ENCODE measurements at regions not wholly inside any gene's neighbourhood (a gene's known extent, or its start where the extent isn't known, plus 50 kb on each side); places are given as distances from the start of the nearest gene placed in this dataset.

DNA sequence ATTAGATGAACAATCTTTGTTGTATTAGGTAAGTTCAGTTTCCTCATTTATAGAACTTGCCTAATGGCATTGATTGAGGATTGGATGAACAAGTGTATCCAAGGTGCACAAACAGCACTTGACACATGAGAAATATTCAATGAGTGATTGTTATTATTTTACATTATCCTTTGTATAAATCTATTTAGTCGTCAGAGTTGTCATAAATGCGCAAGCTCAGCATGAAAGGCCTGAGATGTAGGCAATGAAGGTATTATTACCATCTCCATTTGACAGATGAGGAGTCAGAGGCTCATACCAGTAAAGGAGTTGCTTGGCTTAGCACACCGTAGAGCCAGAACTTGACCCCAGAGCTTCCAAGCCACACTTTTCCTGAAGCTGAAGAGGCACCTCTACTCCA is 291.4 kb downstream of the C1D start:
- no peak for FAIRE-seq
- Histone ChIP-seq H3K27me3 (ENCODE audit: control insufficient read depth, extremely low read depth, insufficient read depth, low read length) (no peaks in the 10 kb centered on the region), H2AFZ (ENCODE audit: control insufficient read depth, low read length) (no peak overlapping the region), H3K79me2 (ENCODE audit: control insufficient read depth, insufficient read depth, low read length) (no peaks in the 10 kb centered on the region), H3K4me1 (ENCODE audit: control insufficient read depth, extremely low read depth, insufficient read depth, low read length) (no peaks in the 10 kb centered on the region), H3K27ac (ENCODE audit: control insufficient read depth, insufficient read depth, low read length) (no peak overlapping the region), H3K9me3 (ENCODE audit: control insufficient read depth, low read depth, low read length) (no peaks in the 10 kb centered on the region), H3K4me2 (ENCODE audit: control insufficient read depth, extremely low read depth, insufficient read depth, low read depth, low read length) (no peak overlapping the region), H3K9ac (ENCODE audit: control insufficient read depth, extremely low read depth, insufficient read depth, low read length) (no peak overlapping the region), H3K36me3 (ENCODE audit: control insufficient read depth in 2 of 2, extremely low read depth in 1 of 2, insufficient read depth in 2 of 2, low read length in 2 of 2) (no peaks in the 10 kb centered on the region), H3K9me1 (ENCODE audit: control insufficient read depth, extremely low read depth, insufficient read depth, low read length) (no peaks in the 10 kb centered on the region), H3K4me3 (ENCODE audit: control insufficient read depth in 2 of 3, extremely low read depth in 1 of 3, insufficient read depth in 2 of 3, low read depth in 1 of 3, low read length in 3 of 3) (no peak overlapping the region), H4K20me1 (ENCODE audit: control insufficient read depth, extremely low read depth, insufficient read depth, low read length) (no peaks in the 10 kb centered on the region)
- TF ChIP-seq CTCF (optimal IDR thresholded peaks at IDR 0.05 in 1 of 3, IDR thresholded peaks at IDR 0.05 in 1 of 3, conservative IDR thresholded peaks at IDR 0.05 in 1 of 3; ENCODE audit: extremely low read depth in 1 of 3, insufficient read depth in 2 of 3, low read length in 3 of 3) (no peak), EZH2 (IDR thresholded peaks at IDR 0.05; ENCODE audit: low read length) (no peak)
- dilution Hi-C loops (cut with MboI; ENCODE audit: extremely low pct_ligation_motif_present, low sequenced_read_pairs), result no loop called here
- DNase-seq (ENCODE audit: low read depth, low spot score), result no peak

DNA sequence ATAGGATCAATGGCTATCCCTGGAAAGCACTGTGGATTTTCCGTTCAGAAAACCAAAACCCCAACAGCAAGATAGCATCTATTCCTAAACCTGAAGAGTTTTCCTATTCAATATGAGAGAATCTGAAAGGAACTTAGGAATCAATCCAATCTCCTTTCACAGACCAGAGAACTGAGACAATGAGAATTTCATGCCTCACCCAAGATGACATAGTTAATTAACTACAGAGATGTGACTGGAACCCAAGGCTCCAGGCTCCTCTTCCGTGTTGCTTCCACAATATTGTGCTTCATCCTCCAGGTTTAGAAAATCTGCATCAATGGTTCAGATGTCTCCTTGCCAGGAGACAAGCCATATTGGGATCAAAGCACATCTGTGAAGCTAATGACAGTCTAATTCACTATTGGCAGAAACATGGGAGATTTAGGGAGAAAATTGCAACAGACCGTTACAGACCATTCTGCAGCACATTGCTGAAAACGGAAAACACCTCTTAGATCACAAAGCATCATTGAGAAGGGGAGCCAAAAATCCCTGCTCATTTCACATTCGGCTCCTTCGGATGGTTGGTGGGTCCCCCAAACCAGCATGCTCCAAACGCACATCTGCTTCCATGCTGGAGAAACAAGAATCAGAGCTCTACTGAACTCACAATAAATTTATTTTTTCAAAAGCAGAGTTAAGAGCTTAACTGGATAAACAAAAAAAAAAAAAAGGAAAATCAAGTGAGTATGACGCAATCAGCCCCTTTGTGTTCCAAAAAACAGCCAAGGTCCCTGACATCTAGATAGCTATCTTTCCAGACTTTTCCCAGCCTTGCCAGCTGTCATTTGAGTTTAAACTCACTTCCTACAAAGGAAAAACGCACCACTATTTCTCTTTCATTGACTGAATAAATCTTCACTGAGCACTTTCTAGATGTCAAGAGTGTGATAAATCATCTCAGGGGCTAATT is 290.3 kb downstream of the C1D start:
- dilution Hi-C loops (cut with MboI; ENCODE audit: extremely low pct_ligation_motif_present, low sequenced_read_pairs), result no loop called here
- no peaks in the 10 kb centered on the region for H3K4me1 ChIP-seq (ENCODE audit: control insufficient read depth, extremely low read depth, insufficient read depth, low read length)
- no peaks in the 10 kb centered on the region for H3K9me1 ChIP-seq (ENCODE audit: control insufficient read depth, extremely low read depth, insufficient read depth, low read length)
- H3K4me2 ChIP-seq (ENCODE audit: control insufficient read depth, extremely low read depth, insufficient read depth, low read depth, low read length), result no peak overlapping the region
- H3K36me3 ChIP-seq (ENCODE audit: control insufficient read depth in 2 of 2, extremely low read depth in 1 of 2, insufficient read depth in 2 of 2, low read length in 2 of 2), result no peaks in the 10 kb centered on the region
- TF ChIP-seq EZH2 (IDR thresholded peaks at IDR 0.05; ENCODE audit: low read length) (no peak), CTCF (optimal IDR thresholded peaks at IDR 0.05 in 1 of 3, IDR thresholded peaks at IDR 0.05 in 1 of 3, conservative IDR thresholded peaks at IDR 0.05 in 1 of 3; ENCODE audit: extremely low read depth in 1 of 3, insufficient read depth in 2 of 3, low read length in 3 of 3) (no peak)
- H3K9me3 ChIP-seq (ENCODE audit: control insufficient read depth, low read depth, low read length), result no peaks in the 10 kb centered on the region
- no peak overlapping the region for H3K9ac ChIP-seq (ENCODE audit: control insufficient read depth, extremely low read depth, insufficient read depth, low read length)
- DNase-seq (ENCODE audit: low read depth, low spot score), result no peak
- no peak overlapping the region for H3K4me3 ChIP-seq (ENCODE audit: control insufficient read depth in 2 of 3, extremely low read depth in 1 of 3, insufficient read depth in 2 of 3, low read depth in 1 of 3, low read length in 3 of 3)
- no peaks in the 10 kb centered on the region for H3K27me3 ChIP-seq (ENCODE audit: control insufficient read depth, extremely low read depth, insufficient read depth, low read length)
- H2AFZ ChIP-seq (ENCODE audit: control insufficient read depth, low read length), result no peak overlapping the region
- no peak overlapping the region for H3K27ac ChIP-seq (ENCODE audit: control insufficient read depth, insufficient read depth, low read length)
- no peak for FAIRE-seq
- H3K79me2 ChIP-seq (ENCODE audit: control insufficient read depth, insufficient read depth, low read length), result no peaks in the 10 kb centered on the region
- H4K20me1 ChIP-seq (ENCODE audit: control insufficient read depth, extremely low read depth, insufficient read depth, low read length), result no peaks in the 10 kb centered on the region
